GM19372 (cell line): ENCODE measurements at regions not wholly inside any gene's neighbourhood (a gene's known extent, or its start where the extent isn't known, plus 50 kb on each side); places are given as distances from the start of the nearest gene placed in this dataset.

ENCODE experiments used
- ATAC-seq: cut with Tn5 transposase; IDR thresholded peaks from one replicate; pipeline ENCODE4 v1.9.1; 2021; ENCODE audit warnings: mild to moderate bottlenecking, low read depth, moderate library complexity; ENCODE audit not compliant: unreplicated experiment

DNA sequence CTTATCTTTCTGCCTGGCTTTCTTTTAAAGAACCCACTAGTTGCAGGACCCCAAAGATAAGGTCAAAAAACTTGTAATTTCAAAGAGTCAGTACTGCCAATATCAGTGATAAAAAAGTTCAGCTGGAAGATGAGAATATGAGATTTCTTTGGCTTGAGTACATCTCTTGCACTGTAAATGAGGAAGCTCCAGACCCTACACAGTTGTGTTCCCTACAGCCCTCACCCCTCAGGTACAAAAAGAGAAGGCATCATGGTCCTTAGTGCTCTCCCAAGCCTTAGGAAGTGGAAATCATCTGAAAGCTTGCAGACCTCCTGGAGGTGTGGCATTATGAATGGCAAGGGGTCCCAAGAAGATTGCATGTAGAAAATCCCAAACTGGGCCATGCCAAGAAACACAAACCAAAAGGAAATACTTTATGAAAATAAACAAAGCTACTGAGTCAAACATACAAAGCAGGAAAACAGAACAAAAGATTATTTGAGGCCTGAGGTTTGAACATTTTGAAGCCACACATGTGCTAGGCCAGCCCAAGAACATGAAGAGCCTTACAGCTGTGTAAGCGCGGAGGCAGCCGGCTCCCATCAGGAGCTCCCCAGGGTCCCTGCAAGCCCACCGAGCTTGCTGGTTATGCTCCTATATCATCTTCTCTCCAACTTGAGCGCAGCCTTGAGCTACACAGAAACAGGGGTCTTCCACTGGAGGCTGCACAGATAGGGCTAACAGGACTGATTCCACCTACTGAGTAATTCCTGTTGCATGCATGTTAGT, 217.0 kb downstream of the OSR1 start:
- ATAC-seq: no peak

DNA sequence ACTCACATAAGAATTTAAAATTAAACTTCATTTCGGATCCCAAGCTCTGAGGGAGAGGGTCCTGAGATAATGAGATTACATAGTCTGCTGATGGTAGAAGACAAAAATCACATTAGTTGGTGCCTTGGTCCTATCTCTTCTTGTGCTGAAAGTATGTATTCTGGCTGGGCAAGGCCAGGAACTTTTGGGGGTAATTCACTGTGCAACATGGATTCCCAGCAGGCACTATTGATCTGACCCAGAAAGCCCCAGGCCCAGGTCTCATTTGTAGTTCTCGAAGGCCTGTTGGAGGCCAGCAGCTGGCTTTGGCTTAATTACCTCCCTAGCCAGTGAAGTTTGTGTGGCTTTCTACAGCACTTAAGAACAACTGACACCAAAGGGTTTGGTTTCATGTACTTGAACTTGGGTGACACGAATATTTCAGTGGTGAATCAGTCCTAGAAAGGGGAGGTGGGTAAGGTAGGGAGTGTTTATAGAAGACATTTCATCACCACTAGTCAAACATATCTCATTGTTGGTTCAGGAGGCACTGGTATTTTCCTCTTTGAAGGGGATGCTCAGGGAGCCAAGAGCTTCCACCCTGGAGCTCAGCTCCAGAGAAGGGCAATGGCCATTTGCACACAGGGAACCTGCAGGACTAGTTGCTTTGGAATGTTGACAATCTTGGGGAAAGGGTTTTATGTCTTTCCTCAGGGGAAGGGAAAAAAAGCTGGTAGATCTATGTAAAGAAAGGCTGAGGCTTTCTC, 217.8 kb downstream of the OSR1 start:
- ATAC-seq: no peak

DNA sequence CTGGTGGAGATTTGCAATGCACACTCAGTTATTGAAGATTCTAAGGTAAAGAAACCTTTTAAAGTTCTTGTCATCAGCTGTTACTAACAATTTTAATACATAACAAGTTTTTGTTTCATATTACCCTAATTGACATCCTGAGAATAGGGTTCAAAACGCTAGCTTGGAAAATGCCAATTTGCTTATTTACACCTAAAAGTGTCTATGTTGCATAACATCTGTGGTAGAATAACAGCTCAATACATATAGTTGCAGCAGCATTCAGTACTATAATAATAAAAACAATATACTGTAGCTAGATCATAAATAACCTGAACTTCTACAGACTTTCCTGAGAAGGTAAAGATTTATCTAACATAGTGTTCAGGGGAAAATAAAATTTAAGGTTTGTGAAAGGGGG, 219.0 kb downstream of the OSR1 start:
- no peak for ATAC-seq

DNA sequence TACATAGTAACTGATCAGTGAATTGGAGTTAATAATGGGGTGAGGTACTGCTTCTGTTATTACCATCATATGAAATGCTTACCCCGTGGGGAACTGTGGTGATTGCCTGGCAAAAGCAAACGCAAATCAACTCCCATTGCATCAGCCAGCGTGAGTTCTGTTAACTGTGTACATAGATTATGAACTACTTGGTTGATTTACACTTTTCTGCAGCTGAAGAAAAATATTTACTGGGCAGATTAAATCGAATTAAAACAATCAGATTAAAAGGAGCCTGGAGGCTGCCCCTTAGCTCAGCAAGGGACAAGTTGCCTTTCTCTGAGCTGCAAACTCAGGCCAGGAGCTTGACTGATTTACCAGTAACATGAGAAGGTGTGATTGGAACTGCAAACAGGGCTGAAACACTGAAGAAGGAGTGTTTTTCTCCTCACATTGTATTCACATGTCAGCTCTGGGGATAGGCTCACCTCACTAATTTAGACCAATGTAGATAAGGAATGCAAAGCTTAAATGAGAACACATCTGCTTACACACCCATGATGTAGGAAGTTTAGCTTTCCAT, 220.1 kb downstream of the OSR1 start:
- ATAC-seq: no peak

DNA sequence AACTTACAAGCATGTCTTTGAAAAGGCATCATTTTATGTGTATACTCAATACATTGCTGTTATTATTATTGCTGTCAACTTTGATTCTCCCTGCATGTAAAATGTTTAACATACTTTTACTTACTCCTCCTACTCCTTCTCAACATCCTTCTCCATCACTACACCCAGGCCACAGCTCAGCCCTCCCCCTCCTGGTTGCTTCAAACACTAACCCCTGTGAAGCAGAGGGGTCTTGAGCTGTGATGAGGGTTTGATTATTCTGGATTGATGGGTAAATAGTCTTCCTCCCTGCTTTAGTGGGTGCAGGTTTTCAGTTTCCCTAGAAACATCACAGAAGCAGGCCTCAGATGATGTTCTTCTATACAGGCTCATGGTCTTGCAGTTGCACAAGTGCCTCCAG, 221.0 kb downstream of the OSR1 start:
- no peak for ATAC-seq

DNA sequence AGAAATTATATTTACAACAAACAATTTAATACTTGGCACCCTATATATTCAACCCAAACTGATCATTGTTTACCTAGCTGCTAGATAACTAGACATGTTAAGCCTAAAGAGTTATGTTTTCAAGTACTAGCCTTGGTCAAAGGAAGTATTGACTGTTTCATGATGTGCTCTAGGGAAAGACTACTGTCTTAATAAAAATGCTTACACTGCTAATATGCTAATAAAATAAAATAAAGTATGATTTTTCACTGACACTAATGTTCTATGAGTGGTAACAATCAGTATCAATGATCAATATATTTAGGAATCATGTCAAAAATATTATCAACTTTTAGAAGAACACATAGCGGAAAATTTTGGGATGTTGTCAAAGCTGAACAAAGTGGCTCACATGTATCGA, 225.5 kb downstream of the OSR1 start:
- no peak for ATAC-seq

DNA sequence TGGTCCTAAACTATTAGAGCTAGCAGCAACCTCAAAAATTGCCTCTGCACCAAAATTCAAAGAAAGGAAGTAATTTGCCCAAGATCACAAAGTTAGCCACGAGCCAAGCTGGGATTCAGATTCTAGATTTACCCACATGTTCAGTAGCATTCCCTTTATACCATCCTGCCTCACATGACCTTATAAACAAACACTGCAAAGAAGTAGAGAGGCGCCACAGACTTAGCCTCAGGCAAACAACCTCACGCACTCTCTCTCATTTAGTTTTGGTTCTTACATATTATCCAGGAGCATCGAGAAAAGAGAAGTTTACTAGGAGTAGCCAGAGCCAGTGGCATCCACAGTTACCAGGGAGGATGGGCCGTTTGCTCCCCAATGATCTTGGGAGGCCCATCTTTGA, 226.6 kb downstream of the OSR1 start:
- no peak for ATAC-seq

DNA sequence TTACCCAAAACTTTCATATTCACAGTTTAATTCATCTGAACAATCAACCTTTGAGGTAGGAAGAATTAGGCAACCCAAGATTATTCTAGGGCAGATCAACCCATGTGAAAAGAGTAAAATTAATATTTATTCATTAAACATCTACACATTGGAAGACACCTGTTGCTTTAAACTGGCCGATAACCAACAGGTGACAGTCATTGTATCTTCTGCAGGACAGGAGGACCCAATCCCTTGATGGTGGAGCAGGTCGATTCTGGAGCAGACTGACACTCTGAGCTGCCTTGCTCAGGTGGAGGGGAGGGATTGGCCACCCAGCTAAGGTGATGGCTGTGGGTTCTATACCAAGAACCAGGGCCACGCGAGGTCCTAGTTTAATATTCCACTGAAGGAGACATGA, 230.3 kb downstream of the OSR1 start:
- ATAC-seq: no peak

DNA sequence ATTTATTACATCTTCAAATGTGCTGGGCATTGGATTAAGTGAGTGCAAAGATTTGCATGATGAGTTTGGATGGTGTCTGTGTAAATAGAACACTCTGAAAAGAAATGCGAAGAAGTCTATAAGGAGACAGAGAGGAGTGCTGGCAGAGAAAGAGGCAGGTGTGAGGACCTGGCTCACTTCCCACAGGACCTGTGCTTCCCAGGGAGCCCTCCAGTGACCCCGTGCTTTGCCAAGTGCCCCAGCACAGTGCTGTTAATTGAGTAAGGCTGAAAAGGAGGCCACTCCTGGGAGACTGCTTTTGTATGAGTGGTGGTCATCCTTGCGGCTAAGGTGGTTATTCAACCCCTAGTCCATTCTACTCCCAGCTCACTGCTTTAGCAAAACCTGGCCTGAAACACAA, 230.8 kb downstream of the OSR1 start:
- no peak for ATAC-seq

DNA sequence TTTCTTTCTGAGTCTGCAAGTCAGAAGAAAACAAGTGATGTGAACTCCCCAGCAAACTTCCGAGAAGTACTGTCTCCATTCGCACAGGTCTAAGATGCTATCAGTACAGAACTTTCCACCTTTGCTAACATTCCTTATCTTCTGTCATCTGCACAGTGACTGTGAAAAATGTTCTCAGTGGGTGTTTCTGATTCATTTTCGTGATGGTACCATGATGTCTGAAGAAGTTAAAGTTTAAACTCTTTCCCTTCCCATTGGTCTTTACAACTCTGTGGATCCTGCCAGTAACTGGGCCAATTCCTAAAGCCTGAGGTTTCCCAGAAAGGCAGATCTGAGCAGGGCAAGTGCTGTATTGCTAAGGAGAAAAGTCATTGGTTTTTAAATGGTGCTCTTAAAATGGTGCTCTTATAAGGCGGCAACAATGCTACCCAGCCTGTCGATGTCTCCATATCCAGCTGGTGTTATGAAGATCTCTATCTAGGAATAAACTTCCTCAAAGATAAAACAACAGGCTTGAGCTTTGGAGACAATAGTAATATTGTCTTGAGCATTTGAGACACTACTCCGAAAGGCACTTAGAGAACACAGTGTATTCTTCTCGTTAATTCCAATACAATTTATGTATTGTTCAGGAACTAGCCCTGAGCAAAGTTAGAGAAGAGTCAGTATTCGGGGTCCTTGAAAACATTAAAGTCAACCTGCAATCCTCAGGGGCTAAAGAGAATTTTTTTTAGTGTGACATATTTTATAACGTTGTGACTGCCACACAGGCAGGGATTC, 232.3 kb downstream of the OSR1 start:
- no peak for ATAC-seq

DNA sequence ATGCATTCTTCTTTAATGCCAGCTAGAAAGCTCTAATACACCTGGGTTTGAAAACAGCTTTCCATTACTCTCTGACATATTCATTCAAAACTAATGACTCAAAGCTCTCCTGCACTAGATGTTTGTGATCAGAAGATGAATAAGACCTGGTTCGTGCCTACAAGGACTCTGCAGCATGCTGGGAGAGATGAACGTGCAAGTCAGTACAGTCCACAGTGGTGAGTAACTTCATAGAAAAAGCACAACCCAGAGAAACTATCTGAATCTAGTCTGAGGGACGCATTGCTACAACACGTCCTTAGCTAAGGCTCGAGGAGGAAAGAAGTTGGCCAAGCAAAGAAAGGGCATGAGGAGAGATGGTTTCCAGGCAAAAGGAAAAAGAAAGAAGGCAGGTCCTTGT, 234.3 kb downstream of the OSR1 start:
- no peak for ATAC-seq

DNA sequence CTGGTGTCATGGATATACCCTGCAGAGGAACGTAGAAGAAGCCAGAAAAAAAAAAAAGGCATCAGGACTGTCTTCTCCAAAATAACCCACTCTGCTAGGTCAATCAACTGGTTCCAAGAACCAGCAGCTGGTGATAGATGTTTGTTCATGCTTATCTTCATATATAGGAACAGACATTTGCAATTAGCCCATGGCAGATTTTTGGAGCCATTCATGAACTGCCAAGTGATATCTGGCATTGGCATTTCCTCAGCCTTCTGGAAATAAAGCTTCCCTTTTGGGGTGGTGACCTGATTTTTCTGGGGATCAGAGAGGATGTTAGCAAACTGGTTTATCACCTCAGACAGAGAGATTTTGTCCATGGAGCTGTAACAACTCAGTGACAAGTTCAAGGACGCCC, 234.9 kb downstream of the OSR1 start:
- ATAC-seq: no peak

DNA sequence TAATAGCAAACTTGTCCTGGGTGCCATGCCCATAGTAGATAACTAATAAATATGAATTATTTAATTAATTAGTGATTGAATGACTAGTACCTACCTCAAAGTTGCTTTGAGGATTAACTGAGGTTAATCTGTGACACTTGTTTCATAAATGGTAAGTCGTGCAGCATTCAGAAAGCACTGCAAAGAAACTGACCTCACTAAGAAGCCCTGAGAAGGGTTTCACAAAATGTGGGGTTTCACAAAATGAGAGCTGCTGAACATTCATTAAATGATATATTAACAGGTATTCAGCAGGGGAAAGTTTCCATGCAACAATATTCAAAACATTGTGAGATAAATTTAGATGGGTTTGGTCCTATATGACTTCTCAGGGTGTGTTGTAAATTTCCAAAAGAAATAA, 236.2 kb downstream of the OSR1 start:
- peak; percentile 56 for ATAC-seq

DNA sequence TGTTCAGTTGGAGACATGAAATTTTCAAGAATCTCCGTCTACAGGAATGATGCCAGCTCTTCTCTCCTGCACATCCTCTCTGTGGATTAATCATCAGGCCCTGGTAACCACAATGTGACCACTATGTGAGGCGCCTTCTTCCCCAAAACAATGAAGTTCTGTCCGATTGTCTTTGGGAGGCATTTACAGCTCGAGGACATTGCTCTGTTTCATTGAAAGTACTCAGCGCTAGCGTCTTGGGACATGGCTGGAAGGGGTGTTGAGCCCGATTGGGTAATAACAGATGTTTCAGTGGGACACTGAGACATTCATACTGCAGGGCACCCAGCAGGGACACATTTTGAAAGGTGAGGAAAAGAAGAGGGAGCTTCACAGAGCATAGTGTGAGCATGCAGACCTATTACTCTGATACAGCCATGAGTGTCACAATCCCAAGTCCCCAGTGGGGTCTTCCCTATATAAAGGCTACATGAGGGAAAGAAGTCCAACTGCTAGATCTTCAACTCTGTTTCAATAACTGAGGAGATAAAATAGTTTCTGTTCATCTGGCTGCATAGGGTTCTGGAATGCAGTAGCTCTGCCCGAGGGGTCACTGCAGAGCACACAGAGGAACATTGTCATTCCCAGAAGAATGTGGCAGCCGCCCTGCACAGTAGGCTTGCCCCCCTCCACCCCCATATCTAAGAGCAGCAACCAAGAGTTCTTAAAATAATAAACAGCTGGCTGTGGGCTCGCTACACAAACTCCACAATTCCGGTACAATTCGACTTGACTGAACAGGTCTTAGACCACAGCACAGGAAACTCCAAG, 237.3 kb downstream of the OSR1 start:
- ATAC-seq: no peak

DNA sequence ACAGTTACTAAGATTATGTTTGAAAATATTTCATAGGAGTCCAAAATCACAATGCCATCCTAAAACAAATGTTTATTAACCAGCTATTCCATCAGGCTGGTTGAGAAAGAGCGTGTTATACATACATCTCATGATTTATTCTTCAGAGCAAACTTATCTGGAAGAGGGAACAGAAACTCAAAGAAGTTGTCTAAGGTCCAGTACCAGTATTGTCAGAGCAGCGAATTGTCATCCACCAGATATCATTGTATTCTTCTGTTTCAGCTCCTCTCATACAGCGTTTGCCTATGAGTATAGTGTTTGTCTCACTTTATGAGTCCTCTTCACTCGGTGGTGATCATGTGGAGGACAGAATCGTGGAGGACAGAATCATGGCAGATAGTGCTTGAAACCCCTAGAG, 238.2 kb downstream of the OSR1 start:
- ATAC-seq: no peak

DNA sequence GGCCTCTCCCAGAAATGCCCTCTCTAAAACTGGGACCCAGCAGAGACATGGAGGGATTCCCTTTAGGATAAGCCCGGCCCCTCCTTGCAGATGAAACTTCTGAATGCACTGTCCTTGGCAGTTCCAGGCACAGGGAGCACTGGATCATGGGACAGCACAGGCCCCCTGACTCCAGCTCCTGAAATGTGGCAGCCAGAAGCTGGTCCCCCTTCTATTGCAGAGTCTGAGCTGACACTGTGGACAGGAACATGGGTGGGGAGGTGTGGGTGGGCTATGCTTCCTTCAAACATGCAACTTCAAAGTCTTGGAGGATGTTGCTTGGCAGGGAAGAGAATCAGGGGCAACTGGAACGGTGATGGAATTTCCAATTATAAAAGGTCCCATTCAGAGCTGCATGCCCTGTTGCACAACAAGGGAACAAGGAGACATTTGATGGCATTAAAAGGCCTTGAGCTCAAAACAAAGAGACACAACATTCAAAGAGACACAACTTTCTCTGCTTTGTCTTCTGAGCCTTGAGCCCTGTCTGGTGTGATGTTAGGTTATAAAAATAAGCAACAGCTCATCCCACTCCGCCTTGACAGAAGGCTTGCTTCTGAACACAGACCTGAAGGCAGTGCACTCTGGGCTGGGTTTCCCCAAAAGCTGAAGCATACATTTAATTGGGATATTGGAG, 239.0 kb downstream of the OSR1 start:
- ATAC-seq: no peak

DNA sequence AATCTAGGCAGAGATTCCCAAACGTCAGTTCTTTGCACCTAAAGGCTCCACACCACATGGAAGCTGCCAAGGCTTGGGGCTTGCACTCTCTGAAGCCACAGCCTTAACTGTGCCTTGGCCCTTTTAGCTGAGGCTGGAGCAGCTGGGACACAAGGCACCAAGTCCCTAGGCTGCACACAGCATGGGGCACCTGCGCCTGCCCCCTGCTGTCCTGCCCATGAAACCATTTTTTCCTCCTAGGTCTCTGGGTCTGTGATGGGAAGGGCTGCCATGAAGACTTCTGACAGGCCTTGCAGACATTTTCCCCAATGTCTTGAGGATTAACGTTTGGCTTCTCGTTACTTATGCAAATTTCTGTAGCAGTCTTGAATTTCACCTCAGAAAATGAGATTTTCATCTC, 241.5 kb downstream of the OSR1 start:
- no peak for ATAC-seq

DNA sequence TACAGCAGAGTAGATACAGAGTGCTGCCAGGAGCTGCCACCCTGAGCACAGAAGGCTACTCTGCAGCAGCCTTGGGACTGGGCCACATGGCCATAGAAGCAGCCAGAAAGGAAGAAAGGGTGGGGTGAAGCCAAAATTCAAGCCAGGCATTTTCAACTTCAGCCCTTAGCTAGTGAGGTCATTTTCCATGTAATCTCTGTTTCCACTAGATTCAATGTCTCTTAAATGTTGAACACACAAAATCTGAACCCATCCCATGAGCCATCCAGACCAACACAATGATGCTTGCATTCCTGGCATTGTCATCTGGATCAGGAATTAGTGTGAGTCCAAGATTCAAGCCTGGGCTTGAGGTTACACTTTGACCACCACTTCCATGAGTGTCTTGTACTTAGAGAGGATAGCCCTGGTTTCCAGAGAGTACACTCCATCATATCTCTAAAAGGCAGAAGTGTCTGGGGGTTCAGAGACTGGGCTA, 243.6 kb downstream of the OSR1 start:
- no peak for ATAC-seq

DNA sequence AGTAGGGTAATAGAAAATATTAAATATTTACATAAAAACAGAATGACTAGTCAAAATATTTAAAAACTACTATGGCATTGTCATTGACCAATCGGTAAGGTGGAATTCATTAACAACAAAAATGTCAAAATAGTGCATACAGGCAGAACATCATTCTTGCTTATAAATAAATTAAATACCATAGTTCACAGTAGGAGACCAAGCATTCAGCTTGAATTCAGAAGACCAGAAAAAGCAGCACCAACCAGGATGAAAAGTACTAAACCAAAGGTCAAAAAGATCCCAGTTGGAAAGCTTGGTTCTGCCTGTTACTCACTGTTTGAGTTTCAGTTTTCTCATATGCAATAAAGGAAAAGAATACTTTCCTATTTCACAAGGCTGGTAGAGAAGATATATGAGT, 244.3 kb downstream of the OSR1 start:
- no peak for ATAC-seq

DNA sequence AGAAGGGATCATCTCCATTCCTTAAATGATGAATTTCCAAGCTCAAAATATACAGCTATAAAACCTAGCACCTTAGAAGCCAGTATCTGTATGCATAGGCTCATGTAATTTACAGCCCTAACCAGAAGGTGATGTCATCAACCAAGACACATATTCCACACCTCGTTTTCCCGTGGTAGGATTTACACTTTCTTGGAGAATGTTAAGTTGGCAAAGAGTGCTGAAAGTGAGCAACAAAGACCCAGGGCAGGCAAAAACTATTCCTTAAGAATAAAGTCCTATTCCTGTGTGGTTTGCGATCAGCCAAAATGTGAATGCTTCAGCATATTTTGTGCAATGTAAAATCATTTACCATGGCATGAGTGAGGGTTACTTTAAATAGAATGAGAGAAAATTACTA, 247.1 kb downstream of the OSR1 start:
- ATAC-seq: no peak
